Lower lobe of right lung (tissue), 2 donors: ENCODE measurements at regions not wholly inside any gene's neighbourhood (a gene's known extent, or its start where the extent isn't known, plus 50 kb on each side); places are given as distances from the start of the nearest gene placed in this dataset.

ENCODE experiments used
- ATAC-seq, 2 donors: fragments of 200-7000 bp; cut with Tn5 transposase; one replicate each; pipeline ENCODE4 v1.9.1; 2020 to 2022; ENCODE audit warnings: mild to moderate bottlenecking in 2 of 2, moderate library complexity in 2 of 2
- DNase-seq: peaks from one replicate; pipeline ENCODE4 v3.0.0-alpha.2; 2020
- H3K27ac ChIP-seq: fragments of 200-600 bp; one replicate; pipeline ENCODE4 v1.8.0; 2022
- H3K27me3 ChIP-seq: fragments of 200-600 bp; one replicate; pipeline ENCODE4 v1.8.0; 2022; ENCODE audit warnings: low read depth
- H3K36me3 ChIP-seq: fragments of 200-600 bp; one replicate; pipeline ENCODE4 v1.8.0; 2022; ENCODE audit warnings: mild to moderate bottlenecking
- H3K4me1 ChIP-seq: fragments of 200-600 bp; one replicate; pipeline ENCODE4 v1.8.0; 2022
- H3K4me3 ChIP-seq: fragments of 200-600 bp; one replicate; pipeline ENCODE4 v1.8.0; 2022; ENCODE audit warnings: mild to moderate bottlenecking
- H3K9me3 ChIP-seq: fragments of 200-600 bp; one replicate; pipeline ENCODE4 v1.8.0; 2022
- CTCF ChIP-seq: fragments of 200-600 bp; IDR thresholded peaks from one replicate; pipeline ENCODE4 v1.8.0; 2022; ENCODE audit warnings: antibody characterized with exemption, mild to moderate bottlenecking
- intact Hi-C: fragments of 100-400 bp; cut with DNase I; formaldehyde crosslinking; loops from one replicate; pipeline ENCODE4 v1.11.0; 2022
- donor health status: DM: no; HTN: yes; CAD: no; lungs with severe emphysema.

DNA sequence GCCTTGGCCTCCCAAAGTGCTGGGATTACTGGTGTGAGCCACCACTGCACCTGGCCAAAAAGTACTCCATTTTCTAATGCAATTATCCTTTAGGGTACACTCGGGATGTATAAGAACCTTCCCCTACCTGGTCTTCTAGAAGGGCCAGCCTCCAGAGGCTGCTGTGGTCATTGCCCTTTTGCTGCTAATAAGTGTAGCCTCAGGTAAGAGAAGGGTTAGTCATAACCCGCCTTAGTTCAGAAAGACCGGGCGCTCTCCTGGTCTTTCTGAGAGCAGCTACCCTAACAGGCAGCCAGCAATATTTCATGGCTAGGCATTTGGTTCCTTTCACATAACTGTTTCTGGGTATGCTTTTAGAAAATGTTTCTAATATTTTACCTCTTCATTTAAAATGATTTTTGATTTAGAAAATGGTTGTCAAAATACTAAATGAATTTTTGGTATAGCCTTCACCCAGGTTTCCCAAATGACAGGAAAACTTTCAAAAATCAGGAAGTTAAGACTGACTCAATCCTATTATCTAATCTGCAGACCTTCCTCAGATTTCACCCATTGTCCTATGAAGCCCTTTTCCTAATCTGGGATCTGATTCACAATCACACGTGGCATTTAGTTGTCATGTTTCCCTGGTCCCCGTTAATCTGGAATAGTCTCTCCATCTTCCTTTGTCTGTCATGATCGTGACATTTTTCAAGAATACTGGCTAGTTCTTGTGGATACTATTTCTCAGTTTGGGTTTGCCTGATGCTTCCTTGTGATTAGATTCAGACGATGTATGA, 479.0 kb downstream of the SIPA1L2 start:
- Histone ChIP-seq H3K4me1 (no peaks in the 10 kb centered on the region), H3K9me3 (no peaks in the 10 kb centered on the region), H3K36me3 (no peaks in the 10 kb centered on the region), H3K4me3 (no peak overlapping the region), H3K27me3 (no peaks in the 10 kb centered on the region), H3K27ac (no peak overlapping the region)
- no peak for TF ChIP-seq CTCF
- intact Hi-C loops: no loop called here
- DNase-seq: no peak
- ATAC-seq: no peak

DNA sequence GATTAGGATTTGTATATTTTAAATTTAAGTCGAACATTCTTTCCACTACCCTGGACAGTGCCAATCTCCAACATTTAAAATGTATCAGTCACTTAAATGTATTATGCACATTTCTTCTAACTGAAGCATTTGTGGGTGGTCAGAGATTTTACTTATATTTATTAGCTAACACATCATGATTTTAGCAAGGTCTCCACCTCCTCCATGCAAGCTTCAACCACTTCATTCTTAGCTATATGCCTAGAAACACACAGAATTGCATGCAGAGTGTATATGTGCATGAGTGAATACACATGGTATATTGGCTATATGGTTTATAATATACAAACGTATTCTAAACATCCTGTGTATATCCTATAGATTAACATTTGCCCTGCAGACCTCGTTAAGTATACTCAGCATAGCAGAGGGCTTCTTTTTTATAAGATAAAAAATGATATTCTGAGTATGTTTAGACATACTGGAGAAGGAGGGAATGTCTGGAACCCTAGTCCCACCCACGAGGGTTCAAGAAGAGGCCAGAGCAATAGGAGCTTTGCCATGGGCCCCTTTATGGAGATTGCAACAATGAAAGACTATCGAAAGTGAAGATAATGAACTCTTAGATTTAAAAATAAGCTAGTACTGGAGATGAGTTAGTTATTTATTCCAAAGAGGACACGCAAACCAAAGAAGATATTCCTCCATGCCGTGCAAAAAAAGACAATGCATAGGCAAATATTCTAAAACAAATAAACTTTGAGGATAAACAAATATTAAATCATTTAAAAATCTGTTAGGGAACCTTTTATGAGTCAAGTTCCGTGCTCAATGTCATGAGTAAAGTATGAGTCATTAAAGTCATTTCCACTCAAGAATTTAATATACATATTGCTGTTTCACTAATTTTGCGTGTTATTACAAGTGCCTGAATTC, 480.4 kb downstream of the SIPA1L2 start:
- no peak for ATAC-seq
- Histone ChIP-seq H3K9me3 (no peaks in the 10 kb centered on the region), H3K27me3 (no peaks in the 10 kb centered on the region), H3K4me3 (no peak overlapping the region), H3K27ac (no peak overlapping the region), H3K4me1 (no peaks in the 10 kb centered on the region), H3K36me3 (no peaks in the 10 kb centered on the region)
- intact Hi-C loops: no loop called here
- TF ChIP-seq CTCF: no peak
- DNase-seq: no peak

DNA sequence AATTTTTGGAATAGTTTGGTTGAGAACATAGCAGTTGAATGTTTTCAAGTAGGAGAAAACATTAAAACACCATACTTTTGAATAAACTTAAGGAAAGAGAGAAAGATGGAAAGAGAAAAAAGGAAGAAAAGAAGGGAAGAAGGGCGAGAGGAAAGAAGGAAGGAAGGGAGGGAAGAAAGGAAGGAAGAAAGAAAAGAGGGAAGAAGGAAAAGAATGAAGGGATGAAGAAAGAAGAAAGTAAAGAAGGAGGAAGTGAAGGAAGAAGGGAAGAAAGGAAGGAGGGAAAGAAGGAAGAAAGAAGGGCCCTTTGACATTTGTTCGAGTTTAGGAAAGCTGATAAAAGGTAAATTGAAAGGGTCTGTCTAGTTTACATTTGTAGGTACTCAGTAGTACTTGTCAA, 482.7 kb downstream of the SIPA1L2 start:
- intact Hi-C loops: no loop called here
- Histone ChIP-seq H3K36me3 (no peaks in the 10 kb centered on the region), H3K4me1 (peaks cover 11% of the 10 kb centered on the region), H3K4me3 (no peak overlapping the region), H3K9me3 (no peaks in the 10 kb centered on the region), H3K27ac (no peak overlapping the region), H3K27me3 (no peaks in the 10 kb centered on the region)
- no peak for TF ChIP-seq CTCF
- no peak for ATAC-seq
- DNase-seq: no peak

- DNase-seq (no peak), ATAC-seq (no peak)
- Histone ChIP-seq H3K27ac (no peak overlapping the region), H3K9me3 (no peaks in the 10 kb centered on the region), H3K4me1 (peaks cover 11% of the 10 kb centered on the region), H3K4me3 (no peak overlapping the region), H3K27me3 (no peaks in the 10 kb centered on the region), H3K36me3 (no peaks in the 10 kb centered on the region)
- intact Hi-C loops: no loop called here
- TF ChIP-seq CTCF: no peak
These were observed 483.4 kb downstream of the SIPA1L2 start for GRCh38 chr1:232146514-232146913.

GRCh38 chr1:232145768-232146167, 484.2 kb downstream of the SIPA1L2 start:
- no peak for ATAC-seq
- TF ChIP-seq CTCF: no peak
- DNase-seq: no peak
- Histone ChIP-seq H3K4me1 (peaks cover 11% of the 10 kb centered on the region), H3K4me3 (no peak overlapping the region), H3K36me3 (no peaks in the 10 kb centered on the region), H3K9me3 (peaks cover 1% of the 10 kb centered on the region), H3K27me3 (no peaks in the 10 kb centered on the region), H3K27ac (no peak overlapping the region)
- intact Hi-C loops: no loop called here
